ENCODE measurements at regions not wholly inside any gene's neighbourhood (a gene's known extent, or its start where the extent isn't known, plus 50 kb on each side); places are given as distances from the start of the nearest gene placed in this dataset.
"Not testable (repeated sequence)": the region's sequence is repeated elsewhere in the genome, so short reads cannot be mapped to it uniquely, and the experiment has no call there.

GRCh38 chrX:115840729-115841409 lies 279.9 kb downstream of the PLS3 start:
- not testable (repeated sequence) for H3K27ac ChIP-seq

- not testable (repeated sequence) for H3K27ac ChIP-seq
Observed at GRCh38 chrX:115850986-115851385, 290.0 kb downstream of the PLS3 start.

DNA sequence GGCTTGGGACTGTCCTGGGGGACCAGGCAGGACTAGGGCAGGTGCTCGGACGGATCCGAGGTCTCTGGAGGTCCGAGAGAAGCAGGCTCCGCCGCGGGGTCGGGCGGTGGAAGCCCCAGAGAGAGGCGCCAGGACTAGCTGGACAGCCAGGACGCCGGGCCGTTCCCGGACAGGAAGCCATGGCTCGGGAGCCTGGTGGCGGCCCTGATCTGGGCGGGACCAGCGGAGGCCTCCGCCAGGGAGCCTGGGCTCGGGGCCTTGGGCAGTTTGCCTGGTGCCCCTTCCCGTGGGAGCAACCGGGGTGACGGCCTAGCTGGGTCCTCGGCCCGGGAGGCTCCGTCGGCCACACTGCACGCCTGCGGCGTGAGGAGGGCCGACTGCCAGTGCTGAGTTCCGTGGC lies 292.3 kb downstream of the PLS3 start:
- H3K27ac ChIP-seq = not testable (repeated sequence)

- H3K27ac ChIP-seq = not testable (repeated sequence)
Observed at GRCh38 chrX:115881170-115881569, 289.4 kb upstream of the AGTR2 start.

GRCh38 chrX:115884121-115884520 lies 286.4 kb upstream of the AGTR2 start:
- H3K27ac ChIP-seq = not testable (repeated sequence)

DNA sequence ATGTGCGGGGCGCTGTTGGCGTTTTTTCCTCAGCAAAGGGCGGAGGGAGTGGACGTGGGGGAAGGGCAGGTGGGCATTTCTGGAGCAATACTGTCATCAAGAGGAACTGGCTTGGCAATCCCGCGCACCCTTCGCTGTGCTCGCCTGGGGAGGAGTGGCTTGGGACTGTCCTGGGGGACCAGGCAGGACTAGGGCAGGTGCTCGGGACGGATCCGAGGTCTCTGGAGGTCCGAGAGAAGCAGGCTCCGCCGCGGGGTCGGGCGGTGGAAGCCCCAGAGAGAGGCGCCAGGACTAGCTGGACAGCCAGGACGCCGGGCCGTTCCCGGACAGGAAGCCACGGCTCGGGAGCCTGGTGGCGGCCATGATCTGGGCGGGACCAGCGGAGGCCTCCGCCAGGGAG lies 282.5 kb upstream of the AGTR2 start:
- not testable (repeated sequence) for H3K27ac ChIP-seq

DNA sequence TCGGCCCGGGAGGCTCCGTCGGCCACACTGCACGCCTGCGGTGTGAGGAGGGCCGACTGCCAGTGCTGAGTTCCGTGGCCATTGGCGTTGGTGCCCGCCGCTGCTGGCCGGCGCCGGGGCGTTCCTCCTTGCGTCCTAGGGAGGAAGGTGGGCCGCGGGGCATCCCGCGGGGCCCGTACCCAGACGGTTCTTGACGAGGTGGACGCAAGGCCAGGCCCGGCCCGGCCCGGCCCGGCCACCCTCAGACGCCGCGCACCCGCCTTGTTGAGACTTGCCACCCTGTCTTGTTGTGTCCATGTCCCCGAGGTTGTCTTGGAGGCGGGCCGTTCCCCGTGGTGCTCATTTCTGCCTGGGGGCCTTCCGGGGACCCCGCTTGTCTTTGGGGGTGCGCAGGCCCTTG lies 282.0 kb upstream of the AGTR2 start:
- not testable (repeated sequence) for H3K27ac ChIP-seq

GRCh38 chrX:115889121-115889890 lies 281.2 kb upstream of the AGTR2 start:
- TF ChIP-seq, protein P1, sequence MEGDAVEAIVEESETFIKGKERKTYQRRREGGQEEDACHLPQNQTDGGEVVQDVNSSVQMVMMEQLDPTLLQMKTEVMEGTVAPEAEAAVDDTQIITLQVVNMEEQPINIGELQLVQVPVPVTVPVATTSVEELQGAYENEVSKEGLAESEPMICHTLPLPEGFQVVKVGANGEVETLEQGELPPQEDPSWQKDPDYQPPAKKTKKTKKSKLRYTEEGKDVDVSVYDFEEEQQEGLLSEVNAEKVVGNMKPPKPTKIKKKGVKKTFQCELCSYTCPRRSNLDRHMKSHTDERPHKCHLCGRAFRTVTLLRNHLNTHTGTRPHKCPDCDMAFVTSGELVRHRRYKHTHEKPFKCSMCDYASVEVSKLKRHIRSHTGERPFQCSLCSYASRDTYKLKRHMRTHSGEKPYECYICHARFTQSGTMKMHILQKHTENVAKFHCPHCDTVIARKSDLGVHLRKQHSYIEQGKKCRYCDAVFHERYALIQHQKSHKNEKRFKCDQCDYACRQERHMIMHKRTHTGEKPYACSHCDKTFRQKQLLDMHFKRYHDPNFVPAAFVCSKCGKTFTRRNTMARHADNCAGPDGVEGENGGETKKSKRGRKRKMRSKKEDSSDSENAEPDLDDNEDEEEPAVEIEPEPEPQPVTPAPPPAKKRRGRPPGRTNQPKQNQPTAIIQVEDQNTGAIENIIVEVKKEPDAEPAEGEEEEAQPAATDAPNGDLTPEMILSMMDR (conservative IDR thresholded peaks at IDR 0.05) = no peak
- no peak overlapping the region for H3K27ac ChIP-seq

- TF ChIP-seq, protein P1 (conservative IDR thresholded peaks at IDR 0.05) = no peak
- no peak overlapping the region for H3K27ac ChIP-seq
Observed at GRCh38 chrX:115892056-115892708, 278.4 kb upstream of the AGTR2 start.

DNA sequence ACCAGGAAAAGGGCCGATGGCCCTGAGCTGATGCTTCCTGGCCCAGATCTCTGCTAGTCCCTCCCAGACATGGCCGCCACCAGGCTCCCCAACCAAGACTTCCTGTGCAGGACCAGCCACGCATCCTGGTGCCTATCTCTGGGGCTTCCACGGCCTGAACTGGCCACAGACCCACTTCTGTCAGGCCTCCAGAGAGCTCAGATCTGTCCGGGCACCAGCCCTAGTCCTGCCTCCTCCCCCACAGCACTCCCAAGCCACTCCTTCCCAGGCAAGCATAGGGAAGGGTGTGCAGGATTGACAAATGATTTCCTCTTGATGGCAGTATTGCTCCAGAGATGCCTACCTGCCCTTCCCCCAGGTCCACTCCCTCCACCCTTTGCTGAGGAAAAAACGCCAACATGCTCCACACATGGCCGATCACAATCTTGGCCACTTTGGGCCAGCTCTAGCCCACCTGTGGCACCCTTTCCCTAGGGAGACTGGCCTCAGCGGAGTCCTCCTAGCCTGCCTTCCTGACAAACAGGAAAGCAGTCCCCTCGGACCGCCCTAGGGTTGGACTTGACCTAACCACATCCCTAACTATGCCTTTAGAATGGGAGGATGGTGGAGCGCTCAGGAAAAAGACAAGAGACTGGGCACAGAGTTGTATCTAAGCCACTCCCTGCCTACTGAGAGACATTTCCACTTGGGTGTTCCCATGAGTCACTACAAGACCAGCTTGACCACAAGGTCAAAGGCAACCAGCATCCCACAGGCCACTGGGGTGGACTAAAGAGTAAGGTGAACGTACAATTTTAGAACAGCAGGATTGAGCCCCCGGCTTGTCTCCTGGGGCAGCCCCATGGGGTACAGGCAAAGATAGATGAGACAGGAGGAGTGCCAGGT lies 277.5 kb upstream of the AGTR2 start:
- TF ChIP-seq, protein P1 (conservative IDR thresholded peaks at IDR 0.05) = peak; percentile 14; the same call in 1 of the 2 replicates
- H3K27ac ChIP-seq = no peak overlapping the region

GRCh38 chrX:115894087-115894486 lies 276.5 kb upstream of the AGTR2 start:
- TF ChIP-seq, protein P1 (conservative IDR thresholded peaks at IDR 0.05) = no peak
- H3K27ac ChIP-seq = no peak overlapping the region

Measured in VCaP (cell line).